IMR-90 (cell line): ENCODE measurements at regions not wholly inside any gene's neighbourhood (a gene's known extent, or its start where the extent isn't known, plus 50 kb on each side); places are given as distances from the start of the nearest gene placed in this dataset.

Experiments used
- ATAC-seq: fragments of 200-7000 bp; cut with Tn5 transposase; 2 replicates; pipeline ENCODE4 v1.9.1; 2020; ENCODE audit warnings: low read depth, mild to moderate bottlenecking, moderate library complexity
- BruUV-seq: library from RNA; stranded (reverse); fragments of 400-500 nt; replicated peaks from 2 replicates; lab custom pipeline; 2021; lab: Mats Ljungman, UMichigan
- CTCF ChIA-PET: fragments of 300-600 bp; formaldehyde crosslinking; extraction: SDS; loops from one replicate; lab custom pipeline; 2021; ENCODE audit warnings: antibody characterized with exemption; lab: Yijun Ruan, JAX
- POLR2A ChIA-PET: fragments of 300-600 bp; sonication (Branson Sonifier 250); formaldehyde crosslinking; loops from one replicate; lab custom pipeline; 2022; ENCODE audit warnings: antibody characterized with exemption; ENCODE audit not compliant: unreplicated experiment; lab: Charles Lee
- DNase-seq: peaks from one replicate; pipeline ENCODE4 v3.0.0; 2013
- H2AFZ ChIP-seq: replicated peaks from 2 replicates; pipeline ENCODE3; 2013; ENCODE audit warnings: low read length, mild to moderate bottlenecking; ENCODE audit not compliant: poor library complexity
- H2AK5ac ChIP-seq: 2 replicates; pipeline ENCODE4 v1.6.1; 2013; ENCODE audit warnings: low read depth, low read length, inconsistent platforms
- H2AK9ac ChIP-seq: replicated peaks from 2 replicates; pipeline ENCODE3; 2013; ENCODE audit warnings: mild to moderate bottlenecking, low read depth, low read length, moderate library complexity; ENCODE audit not compliant: poor library complexity
- H2BK120ac ChIP-seq: 2 replicates; pipeline ENCODE4 v1.6.1; 2013; ENCODE audit warnings: low read depth, low read length, inconsistent platforms
- H2BK15ac ChIP-seq: 3 replicates; pipeline ENCODE4 v1.6.1; 2013; ENCODE audit warnings: low read depth, low read length, inconsistent platforms
- H2BK20ac ChIP-seq: 2 replicates; pipeline ENCODE4 v1.6.1; 2013; ENCODE audit warnings: low read depth, mild to moderate bottlenecking, inconsistent platforms, low read length, moderate library complexity
- H2BK5ac ChIP-seq: 2 replicates; pipeline ENCODE4 v1.6.1; 2013; ENCODE audit warnings: mild to moderate bottlenecking, low read depth, low read length, inconsistent platforms; ENCODE audit not compliant: poor library complexity, severe bottlenecking
- H3K14ac ChIP-seq: replicated peaks from 2 replicates; pipeline ENCODE4 v1.6.1; 2013; ENCODE audit warnings: low read depth, low read length, inconsistent platforms
- H3K18ac ChIP-seq: 2 replicates; pipeline ENCODE4 v1.6.1; 2013; ENCODE audit warnings: low read depth, low read length, control low read depth
- H3K23ac ChIP-seq: 2 replicates; pipeline ENCODE4 v1.6.1; 2013; ENCODE audit warnings: low read depth, low read length, inconsistent platforms
- H3K27ac ChIP-seq: 2 replicates; pipeline ENCODE4 v1.5.1; 2013; ENCODE audit warnings: mild to moderate bottlenecking, control low read depth, low read length; ENCODE audit not compliant: insufficient read depth
- H3K27me3 ChIP-seq: 2 replicates; pipeline ENCODE4 v1.6.1; 2013; ENCODE audit warnings: low read length; ENCODE audit not compliant: control insufficient read depth, insufficient read depth
- H3K36me3 ChIP-seq: 2 replicates; pipeline ENCODE4 v1.6.1; 2013; ENCODE audit warnings: low read length, mixed read lengths; ENCODE audit not compliant: control insufficient read depth, insufficient read depth
- H3K4ac ChIP-seq: 2 replicates; pipeline ENCODE4 v1.6.1; 2013; ENCODE audit warnings: low read depth, low read length, inconsistent platforms
- H3K4me1 ChIP-seq: 2 replicates; pipeline ENCODE4 v1.6.1; 2013; ENCODE audit warnings: low read length, mixed read lengths; ENCODE audit not compliant: control insufficient read depth, insufficient read depth
- H3K4me2 ChIP-seq: 2 replicates; pipeline ENCODE4 v1.6.1; 2013; ENCODE audit warnings: low read depth, mild to moderate bottlenecking, control low read depth, low read length, moderate library complexity
- H3K4me3 ChIP-seq: 2 replicates; pipeline ENCODE4 v1.5.1; 2013; ENCODE audit warnings: low read depth, mild to moderate bottlenecking, control low read depth, low read length, moderate library complexity; ENCODE audit not compliant: insufficient read depth
- H3K56ac ChIP-seq: 2 replicates; pipeline ENCODE4 v1.6.1; 2013; ENCODE audit warnings: low read length, inconsistent platforms; ENCODE audit not compliant: insufficient read depth; ENCODE audit errors: extremely low read depth
- H3K79me1 ChIP-seq, 2 experiments: 2 replicates each; pipeline ENCODE4 v1.6.1; 2013; ENCODE audit warnings: low read length in 2 of 2, inconsistent platforms in 1 of 2, low read depth in 1 of 2
- H3K9ac ChIP-seq: 2 replicates; pipeline ENCODE4 v1.6.1; 2013; ENCODE audit warnings: low read depth, low read length, control low read depth
- H3K9me1 ChIP-seq: 2 replicates; pipeline ENCODE4 v1.6.1; 2013; ENCODE audit warnings: low read length, inconsistent platforms; ENCODE audit not compliant: insufficient read depth
- H3K9me3 ChIP-seq: 2 replicates; pipeline ENCODE4 v1.6.1; 2013; ENCODE audit warnings: low read length; ENCODE audit not compliant: control insufficient read depth, insufficient read depth
- H4K20me1 ChIP-seq: 2 replicates; pipeline ENCODE4 v1.6.1; 2013; ENCODE audit warnings: low read length, inconsistent platforms; ENCODE audit not compliant: insufficient read depth
- H4K5ac ChIP-seq: 2 replicates; pipeline ENCODE4 v1.6.1; 2013; ENCODE audit warnings: mild to moderate bottlenecking, low read depth, low read length, control low read depth
- H4K8ac ChIP-seq, 2 experiments: 2 replicates each; pipeline ENCODE4 v1.6.1; 2013; ENCODE audit warnings: low read depth in 2 of 2, low read length in 2 of 2, control low read depth in 1 of 2, inconsistent platforms in 1 of 2
- H4K91ac ChIP-seq: 2 replicates; pipeline ENCODE4 v1.6.1; 2013; ENCODE audit warnings: low read depth, low read length, inconsistent platforms; ENCODE audit not compliant: insufficient read depth
- CTCF ChIP-seq: conservative IDR thresholded peaks from 2 replicates; pipeline ENCODE4 v1.5.1; 2012; ENCODE audit warnings: mild to moderate bottlenecking, low read depth, low read length, improper control_type of control experiment
- RAD21 ChIP-seq: IDR thresholded peaks from 2 replicates; pipeline ENCODE4 v1.6.1; 2012; ENCODE audit warnings: low read length, improper control_type of control experiment
- SMC3 ChIP-seq: fragments of 150-350 bp; IDR thresholded peaks from 2 replicates; pipeline ENCODE4 v1.6.1; 2016; ENCODE audit warnings: low read depth, mild to moderate bottlenecking, antibody characterized with exemption, low read length, moderate library complexity
- USF2 ChIP-seq: fragments of 150-350 bp; IDR thresholded peaks from 2 replicates; pipeline ENCODE4 v1.6.1; 2017; ENCODE audit warnings: mild to moderate bottlenecking, antibody characterized with exemption, low read length, low read depth
- WGBS, 2 experiments: methylation state at CpG; one replicate each; pipeline versions ENCODE4 v1.1.5 to v1.1.7; 2013; ENCODE audit warnings: missing lambda C conversion rate in 2 of 2; ENCODE audit not compliant: insufficient read length in 1 of 2; ENCODE audit errors: extremely low coverage in 2 of 2; 5-methylcytosine and 5-hydroxymethylcytosine counted together
- dilution Hi-C: fragments of 300-500 bp; cut with HindIII; formaldehyde crosslinking; loops from one replicate; pipeline ENCODE4 v1.14.3; 2018; ENCODE audit warnings: low sequenced_read_pairs; ENCODE audit not compliant: unreplicated experiment
- in situ Hi-C: fragments of 300-500 bp; cut with MboI; formaldehyde crosslinking; loops from 3 replicates; pipeline ENCODE4 v1.14.3; 2019; ENCODE audit warnings: low sequenced_read_pairs, inconsistent platforms, mixed read lengths
- intact Hi-C: fragments of 100-400 bp; cut with micrococcal nuclease; formaldehyde crosslinking; loops from 2 replicates; pipeline ENCODE4 v1.10.0; 2022

GRCh38 chr7:22949944-22950343 is 64.0 kb downstream of the HYCC1 start:
- H2AK9ac ChIP-seq: no peak overlapping the region
- no peak overlapping the region for H4K91ac ChIP-seq
- ChIA-PET POLR2A (no interaction called here), CTCF (no interaction called here)
- H3K56ac ChIP-seq: no peak overlapping the region
- H3K9me3 ChIP-seq: no peaks in the 10 kb centered on the region
- H3K79me1 ChIP-seq: peaks cover 0 to 16% of the 10 kb centered on the region in 2 experiments; a peak in 2 of 4 replicates
- dilution Hi-C loops (no loop called here), in situ Hi-C loops (no loop called here), intact Hi-C loops (loop anchor here (5.0 kb wide), 2 partner anchors 93 to 223 kb away; partner anchors contain the start of gene IL6)
- H3K14ac ChIP-seq: no peak overlapping the region
- peaks cover 2% of the 10 kb centered on the region for H3K36me3 ChIP-seq
- no peak overlapping the region for H2BK5ac ChIP-seq
- TF ChIP-seq CTCF (peak; percentile 25; the same call in 1 of the 2 replicates), SMC3 (peak; percentile 19; the same call in 1 of the 2 replicates), RAD21 (peak; percentile 32), USF2 (no peak)
- DNase-seq (no peak), ATAC-seq (peak; percentile 56; the same call in 1 of the 2 replicates)
- no peak overlapping the region for H3K9ac ChIP-seq
- H2BK20ac ChIP-seq: no peak overlapping the region
- 62 to 100% methylated on average over 1 of the region's 2 CpGs for WGBS, 2 experiments
- no peak overlapping the region for H3K18ac ChIP-seq
- H2AFZ ChIP-seq: no peak overlapping the region
- no peak overlapping the region for H3K27ac ChIP-seq
- no peak overlapping the region for H2AK5ac ChIP-seq
- peaks cover 11% of the 10 kb centered on the region; the same call in 1 of the 2 replicates for H3K9me1 ChIP-seq
- no peaks in the 10 kb centered on the region for H4K20me1 ChIP-seq
- no peak overlapping the region for H3K4ac ChIP-seq
- H3K27me3 ChIP-seq: no peaks in the 10 kb centered on the region
- H2BK15ac ChIP-seq: no peak overlapping the region
- no peak overlapping the region for H4K8ac ChIP-seq
- no peak overlapping the region for H4K5ac ChIP-seq
- no peak overlapping the region for H2BK120ac ChIP-seq
- no peak overlapping the region for H3K23ac ChIP-seq
- H3K4me2 ChIP-seq: no peak overlapping the region
- H3K4me3 ChIP-seq: no peak overlapping the region
- H3K4me1 ChIP-seq: peaks cover 2% of the 10 kb centered on the region; the same call in 1 of the 2 replicates
- BruUV-seq: no TSS peak
